Activated naive CD4-positive, alpha-beta T cell treated with anti-CD3 and anti-CD28 coated beads, Interleukin-2, amount 10 ng/mL, durations not matched to agents 7 days and 5 days (primary cell): ENCODE measurements at regions not wholly inside any gene's neighbourhood (a gene's known extent, or its start where the extent isn't known, plus 50 kb on each side); places are given as distances from the start of the nearest gene placed in this dataset.

ENCODE experiments used
- CTCF ChIA-PET: fragments of 350-600 bp; sonication (Branson Sonifier 250); formaldehyde crosslinking; loops from one replicate; lab custom pipeline; 2021; ENCODE audit warnings: antibody characterized with exemption; lab: Charles Lee
- DNase-seq: peaks from one replicate; pipeline ENCODE4 v3.0.0-alpha.2; 2020
- H3K27ac Mint-ChIP-seq: one replicate; pipeline ENCODE4 v1.8.0; 2021; ENCODE audit warnings: mild to moderate bottlenecking, moderate library complexity, mixed read lengths
- H3K27me3 Mint-ChIP-seq: one replicate; pipeline ENCODE4 v1.8.0; 2021; ENCODE audit warnings: mild to moderate bottlenecking, mixed read lengths
- H3K36me3 Mint-ChIP-seq: one replicate; pipeline ENCODE4 v1.8.0; 2021; ENCODE audit warnings: mixed read lengths
- H3K4me1 Mint-ChIP-seq: one replicate; pipeline ENCODE4 v1.8.0; 2021; ENCODE audit warnings: mixed read lengths
- H3K4me3 Mint-ChIP-seq: one replicate; pipeline ENCODE4 v1.8.0; 2021; ENCODE audit warnings: mild to moderate bottlenecking, moderate library complexity, mixed read lengths
- H3K9me3 Mint-ChIP-seq: one replicate; pipeline ENCODE4 v1.8.0; 2021; ENCODE audit warnings: mixed read lengths

- Mint-ChIP-seq H3K9me3 (no peaks in the 10 kb centered on the region), H3K27ac (no peak overlapping the region), H3K4me3 (no peak overlapping the region), H3K4me1 (peaks cover 2% of the 10 kb centered on the region), H3K27me3 (peaks cover 12% of the 10 kb centered on the region), H3K36me3 (no peaks in the 10 kb centered on the region)
- CTCF ChIA-PET, result interaction anchor here (1.2 kb wide), 2 partner anchors 122 to 362 kb away, joined by 3 read pairs; no protein-coding TSS in a partner anchor
- no peak for DNase-seq
These were observed 226.9 kb upstream of the RREB1 start for GRCh38 chr6:6880745-6881437.

- Mint-ChIP-seq H3K4me3 (no peak overlapping the region), H3K27me3 (peaks cover 7% of the 10 kb centered on the region), H3K27ac (no peak overlapping the region), H3K4me1 (peaks cover 2% of the 10 kb centered on the region), H3K9me3 (no peaks in the 10 kb centered on the region), H3K36me3 (no peaks in the 10 kb centered on the region)
- no peak for DNase-seq
- CTCF ChIA-PET, result interaction anchor here (1.2 kb wide), 2 partner anchors 123 to 362 kb away, joined by 3 read pairs; no protein-coding TSS in a partner anchor
These were observed 226.1 kb upstream of the RREB1 start for GRCh38 chr6:6881438-6882225.

- Mint-ChIP-seq H3K27ac (no peak overlapping the region), H3K4me1 (peaks cover 2% of the 10 kb centered on the region), H3K27me3 (peaks cover 7% of the 10 kb centered on the region), H3K36me3 (no peaks in the 10 kb centered on the region), H3K4me3 (no peak overlapping the region), H3K9me3 (no peaks in the 10 kb centered on the region)
- DNase-seq, result no peak
- CTCF ChIA-PET, result no interaction called here
These were observed 225.2 kb upstream of the RREB1 start for GRCh38 chr6:6882592-6882991.

- H3K4me1 Mint-ChIP-seq, result peaks cover 2% of the 10 kb centered on the region
- no peak overlapping the region for H3K4me3 Mint-ChIP-seq
- peaks cover 7% of the 10 kb centered on the region for H3K27me3 Mint-ChIP-seq
- no peaks in the 10 kb centered on the region for H3K9me3 Mint-ChIP-seq
- no peak for DNase-seq
- no peaks in the 10 kb centered on the region for H3K36me3 Mint-ChIP-seq
- no peak overlapping the region for H3K27ac Mint-ChIP-seq
- CTCF ChIA-PET, result no interaction called here
These were observed 224.8 kb upstream of the RREB1 start for GRCh38 chr6:6883011-6883410.

- DNase-seq, result no peak
- Mint-ChIP-seq H3K36me3 (no peaks in the 10 kb centered on the region), H3K27me3 (peaks cover 2% of the 10 kb centered on the region), H3K27ac (no peak overlapping the region), H3K9me3 (no peaks in the 10 kb centered on the region), H3K4me3 (no peak overlapping the region), H3K4me1 (peaks cover 2% of the 10 kb centered on the region)
- CTCF ChIA-PET, result no interaction called here
These were observed 223.6 kb upstream of the RREB1 start for GRCh38 chr6:6884193-6884627.

- Mint-ChIP-seq H3K27ac (no peak overlapping the region), H3K4me3 (no peak overlapping the region), H3K9me3 (no peaks in the 10 kb centered on the region), H3K27me3 (no peaks in the 10 kb centered on the region), H3K4me1 (no peaks in the 10 kb centered on the region), H3K36me3 (no peaks in the 10 kb centered on the region)
- no peak for DNase-seq
- CTCF ChIA-PET, result no interaction called here
These were observed 222.8 kb upstream of the RREB1 start for GRCh38 chr6:6884916-6885315.

GRCh38 chr6:6885521-6886170, 222.1 kb upstream of the RREB1 start:
- no peaks in the 10 kb centered on the region for H3K36me3 Mint-ChIP-seq
- H3K4me1 Mint-ChIP-seq, result no peaks in the 10 kb centered on the region
- no peak overlapping the region for H3K4me3 Mint-ChIP-seq
- no peaks in the 10 kb centered on the region for H3K9me3 Mint-ChIP-seq
- H3K27ac Mint-ChIP-seq, result no peak overlapping the region
- DNase-seq, result no peak
- CTCF ChIA-PET, result interaction anchor here (0.6 kb wide), 1 partner anchor 29 kb away, joined by 3 read pairs; no protein-coding TSS in a partner anchor
- no peaks in the 10 kb centered on the region for H3K27me3 Mint-ChIP-seq

- H3K36me3 Mint-ChIP-seq, result no peaks in the 10 kb centered on the region
- CTCF ChIA-PET, result interaction anchor here (0.6 kb wide), 2 partner anchors 29 to 587 kb away, joined by 3 to 4 read pairs; no protein-coding TSS in a partner anchor
- no peak overlapping the region for H3K27ac Mint-ChIP-seq
- H3K9me3 Mint-ChIP-seq, result no peaks in the 10 kb centered on the region
- no peak for DNase-seq
- H3K4me3 Mint-ChIP-seq, result no peak overlapping the region
- no peaks in the 10 kb centered on the region for H3K27me3 Mint-ChIP-seq
- no peaks in the 10 kb centered on the region for H3K4me1 Mint-ChIP-seq
These were observed 221.4 kb upstream of the RREB1 start for GRCh38 chr6:6886171-6886885.

- no peak overlapping the region for H3K4me3 Mint-ChIP-seq
These were observed 220.9 kb upstream of the RREB1 start for GRCh38 chr6:6886886-6887285.

GRCh38 chr6:6889601-6890000, 218.2 kb upstream of the RREB1 start:
- no peaks in the 10 kb centered on the region for H3K36me3 Mint-ChIP-seq
- CTCF ChIA-PET, result no interaction called here
- peaks cover 5% of the 10 kb centered on the region for H3K27me3 Mint-ChIP-seq
- H3K27ac Mint-ChIP-seq, result no peak overlapping the region
- no peaks in the 10 kb centered on the region for H3K9me3 Mint-ChIP-seq
- no peak for DNase-seq
- H3K4me1 Mint-ChIP-seq, result no peaks in the 10 kb centered on the region
- no peak overlapping the region for H3K4me3 Mint-ChIP-seq

More at GRCh38 chr6:6886886-6887285, 220.9 kb upstream of the RREB1 start:
- Mint-ChIP-seq H3K4me1 (no peaks in the 10 kb centered on the region), H3K9me3 (no peaks in the 10 kb centered on the region), H3K27me3 (no peaks in the 10 kb centered on the region), H3K27ac (no peak overlapping the region), H3K36me3 (no peaks in the 10 kb centered on the region)
- no peak for DNase-seq
- CTCF ChIA-PET, result interaction anchor here (0.6 kb wide), 1 partner anchor 587 kb away, joined by 4 read pairs; no protein-coding TSS in a partner anchor

GRCh38 chr6:6890400-6890858, 217.3 kb upstream of the RREB1 start:
- Mint-ChIP-seq H3K4me3 (no peak overlapping the region), H3K36me3 (no peaks in the 10 kb centered on the region), H3K4me1 (no peaks in the 10 kb centered on the region), H3K9me3 (no peaks in the 10 kb centered on the region), H3K27ac (no peak overlapping the region), H3K27me3 (peaks cover 5% of the 10 kb centered on the region)
- CTCF ChIA-PET, result no interaction called here
- DNase-seq, result no peak

- H3K27me3 Mint-ChIP-seq, result peaks cover 5% of the 10 kb centered on the region
- H3K4me1 Mint-ChIP-seq, result no peaks in the 10 kb centered on the region
- no peak overlapping the region for H3K4me3 Mint-ChIP-seq
- no peak for DNase-seq
- no peak overlapping the region for H3K27ac Mint-ChIP-seq
- no peaks in the 10 kb centered on the region for H3K36me3 Mint-ChIP-seq
- no peaks in the 10 kb centered on the region for H3K9me3 Mint-ChIP-seq
- CTCF ChIA-PET, result no interaction called here
These were observed 216.5 kb upstream of the RREB1 start for GRCh38 chr6:6891125-6891721.

- H3K4me3 Mint-ChIP-seq, result no peak overlapping the region
- H3K36me3 Mint-ChIP-seq, result no peaks in the 10 kb centered on the region
- peaks cover 9% of the 10 kb centered on the region for H3K27me3 Mint-ChIP-seq
- no peaks in the 10 kb centered on the region for H3K4me1 Mint-ChIP-seq
- CTCF ChIA-PET, result interaction anchor here (0.6 to 1.6 kb wide), 2 partner anchors 337 to 352 kb away, joined by 3 to 5 read pairs; no protein-coding TSS in a partner anchor
- DNase-seq, result no peak
- H3K9me3 Mint-ChIP-seq, result no peaks in the 10 kb centered on the region
- H3K27ac Mint-ChIP-seq, result no peak overlapping the region
These were observed 215.8 kb upstream of the RREB1 start for GRCh38 chr6:6891949-6892461.
